ENCODE measurements at regions not wholly inside any gene's neighbourhood (a gene's known extent, or its start where the extent isn't known, plus 50 kb on each side); places are given as distances from the start of the nearest gene placed in this dataset.

DNA sequence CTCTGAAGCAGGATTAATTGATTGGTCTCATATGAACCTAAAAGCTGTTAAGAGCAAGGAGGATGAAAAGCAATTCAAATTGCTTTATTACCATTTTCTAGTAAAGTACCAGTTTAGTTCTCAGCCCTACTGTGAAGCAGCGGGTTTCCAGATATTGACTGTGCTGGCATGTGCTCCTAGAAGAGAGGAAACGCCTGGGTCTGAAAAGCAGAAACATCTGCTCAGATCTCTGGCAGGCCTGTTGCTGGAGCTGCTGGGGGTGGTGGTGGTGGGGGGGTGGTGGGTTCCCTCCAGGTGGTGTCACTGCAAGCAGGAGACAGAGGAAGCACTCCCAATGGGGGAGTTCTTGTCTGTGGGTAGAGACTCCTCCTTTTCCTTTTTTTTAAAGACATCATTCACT lies 105.5 kb upstream of the ZNF462 start:
- TF ChIP-seq, protein P1, sequence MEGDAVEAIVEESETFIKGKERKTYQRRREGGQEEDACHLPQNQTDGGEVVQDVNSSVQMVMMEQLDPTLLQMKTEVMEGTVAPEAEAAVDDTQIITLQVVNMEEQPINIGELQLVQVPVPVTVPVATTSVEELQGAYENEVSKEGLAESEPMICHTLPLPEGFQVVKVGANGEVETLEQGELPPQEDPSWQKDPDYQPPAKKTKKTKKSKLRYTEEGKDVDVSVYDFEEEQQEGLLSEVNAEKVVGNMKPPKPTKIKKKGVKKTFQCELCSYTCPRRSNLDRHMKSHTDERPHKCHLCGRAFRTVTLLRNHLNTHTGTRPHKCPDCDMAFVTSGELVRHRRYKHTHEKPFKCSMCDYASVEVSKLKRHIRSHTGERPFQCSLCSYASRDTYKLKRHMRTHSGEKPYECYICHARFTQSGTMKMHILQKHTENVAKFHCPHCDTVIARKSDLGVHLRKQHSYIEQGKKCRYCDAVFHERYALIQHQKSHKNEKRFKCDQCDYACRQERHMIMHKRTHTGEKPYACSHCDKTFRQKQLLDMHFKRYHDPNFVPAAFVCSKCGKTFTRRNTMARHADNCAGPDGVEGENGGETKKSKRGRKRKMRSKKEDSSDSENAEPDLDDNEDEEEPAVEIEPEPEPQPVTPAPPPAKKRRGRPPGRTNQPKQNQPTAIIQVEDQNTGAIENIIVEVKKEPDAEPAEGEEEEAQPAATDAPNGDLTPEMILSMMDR (conservative IDR thresholded peaks at IDR 0.05; ENCODE audit: low read length) = no peak
- no peak for TF ChIP-seq EZH2phosphoT487 (IDR thresholded peaks at IDR 0.05; ENCODE audit: borderline replicate concordance, low read depth, low read length)
